HG02938 (cell line): ENCODE measurements at regions not wholly inside any gene's neighbourhood (a gene's known extent, or its start where the extent isn't known, plus 50 kb on each side); places are given as distances from the start of the nearest gene placed in this dataset.
"Not testable (repeated sequence)": the region's sequence is repeated elsewhere in the genome, so short reads cannot be mapped to it uniquely, and the experiment has no call there.

Experiments used
- ATAC-seq: cut with Tn5 transposase; IDR thresholded peaks from one replicate; pipeline ENCODE4 v1.9.1; 2021; ENCODE audit warnings: mild to moderate bottlenecking, moderate library complexity; ENCODE audit not compliant: unreplicated experiment

DNA sequence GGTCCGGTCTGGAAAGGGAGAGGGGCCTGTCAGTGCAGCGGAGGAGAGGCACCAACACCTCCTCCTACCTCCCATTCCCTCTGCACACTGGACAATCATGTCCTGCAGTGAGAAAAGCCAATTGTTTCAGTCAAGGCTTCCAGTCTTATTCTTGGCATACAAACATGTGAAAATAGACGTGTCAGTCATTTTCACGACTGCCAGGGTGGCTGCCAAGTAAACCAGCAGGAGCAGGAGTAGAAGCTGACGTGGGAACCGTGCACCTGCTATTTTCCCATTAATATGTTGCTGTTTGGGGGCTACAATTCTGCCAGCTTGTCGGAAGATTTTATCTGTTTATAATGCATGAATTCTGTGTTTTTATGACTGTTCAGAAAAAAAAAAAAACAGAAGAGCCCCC lies 202.3 kb downstream of the SPP2 start:
- ATAC-seq: no peak

DNA sequence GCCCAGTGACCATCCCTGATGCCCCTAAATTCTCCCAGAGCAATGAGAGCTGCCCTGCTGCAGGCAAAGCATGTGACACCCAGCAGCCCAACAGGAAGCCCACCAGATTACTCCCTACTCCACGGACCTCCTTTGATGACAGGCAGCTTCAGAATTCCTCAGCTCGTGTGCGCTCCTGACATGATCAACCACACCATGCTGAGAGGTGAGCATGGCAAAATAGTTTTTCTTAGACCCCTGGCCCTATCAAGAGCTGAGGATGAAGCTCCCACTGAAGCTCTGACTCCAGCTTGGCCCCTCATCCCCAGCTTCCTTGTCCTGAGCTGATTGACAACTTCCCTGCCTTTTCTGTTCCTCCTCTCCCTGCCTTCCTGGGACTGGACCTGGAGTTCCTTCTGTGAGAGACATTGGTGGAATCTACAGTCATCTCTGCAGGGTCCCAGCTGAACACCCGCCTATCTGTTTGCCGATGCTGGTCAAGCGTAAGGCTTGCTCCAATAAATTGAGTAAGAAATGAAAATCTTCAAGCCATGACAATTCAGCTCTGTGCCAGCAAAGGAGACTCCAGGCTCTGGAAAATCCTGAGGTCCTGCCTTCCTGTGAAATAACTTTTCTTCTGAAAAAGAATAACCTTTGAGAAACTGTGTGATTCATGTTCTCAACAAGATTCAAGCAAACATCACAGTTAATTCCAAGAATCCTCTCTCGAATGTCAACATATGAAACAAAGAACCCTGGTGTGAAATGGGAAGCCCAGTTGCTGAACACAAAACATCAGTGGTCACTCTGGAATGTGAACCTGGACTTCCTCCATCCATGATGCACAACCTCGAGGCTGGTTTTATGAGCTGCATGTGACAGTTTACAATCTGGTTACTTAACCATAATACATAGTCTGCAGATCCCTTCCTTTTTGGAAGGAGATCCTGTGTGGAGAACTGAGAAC lies 201.1 kb downstream of the SPP2 start:
- ATAC-seq: no peak

DNA sequence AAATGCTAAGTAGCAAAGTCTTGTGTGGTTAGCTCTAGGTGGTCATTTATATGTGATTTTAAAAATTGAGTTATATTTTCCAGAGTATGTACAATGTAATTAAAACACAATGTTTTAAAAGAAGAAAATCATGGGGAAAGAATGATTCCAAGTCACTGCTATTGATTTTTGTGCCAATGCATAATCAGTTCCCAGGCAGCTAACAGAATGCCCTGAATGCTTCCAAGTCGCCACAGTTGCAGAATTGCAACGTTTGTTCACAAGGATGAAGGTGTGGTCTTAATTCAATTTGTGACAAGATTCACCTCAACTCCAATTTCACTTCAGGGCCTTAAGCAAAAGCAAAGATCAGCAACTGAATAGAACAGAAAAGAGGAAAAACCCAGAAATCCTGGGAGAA lies 200.4 kb downstream of the SPP2 start:
- ATAC-seq: no peak

DNA sequence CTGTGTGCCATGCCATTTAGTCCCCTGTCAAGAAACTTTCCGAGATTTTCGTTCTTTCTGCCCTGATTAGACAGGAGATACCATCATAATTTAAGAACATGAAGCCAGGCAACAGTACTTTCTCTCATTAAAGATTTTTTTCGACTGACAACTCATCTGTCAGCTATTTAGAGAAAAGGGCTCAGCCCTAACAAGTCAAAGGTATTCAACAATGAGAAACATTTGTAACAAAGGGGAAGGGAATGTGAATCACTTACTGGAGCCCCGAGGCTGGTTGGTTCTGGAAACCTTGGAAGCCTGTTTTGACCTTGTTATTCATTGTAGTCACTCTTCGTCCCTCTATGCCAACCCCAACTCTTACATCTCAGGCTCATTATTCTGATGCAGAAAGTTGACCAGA lies 199.4 kb downstream of the SPP2 start:
- no peak for ATAC-seq

DNA sequence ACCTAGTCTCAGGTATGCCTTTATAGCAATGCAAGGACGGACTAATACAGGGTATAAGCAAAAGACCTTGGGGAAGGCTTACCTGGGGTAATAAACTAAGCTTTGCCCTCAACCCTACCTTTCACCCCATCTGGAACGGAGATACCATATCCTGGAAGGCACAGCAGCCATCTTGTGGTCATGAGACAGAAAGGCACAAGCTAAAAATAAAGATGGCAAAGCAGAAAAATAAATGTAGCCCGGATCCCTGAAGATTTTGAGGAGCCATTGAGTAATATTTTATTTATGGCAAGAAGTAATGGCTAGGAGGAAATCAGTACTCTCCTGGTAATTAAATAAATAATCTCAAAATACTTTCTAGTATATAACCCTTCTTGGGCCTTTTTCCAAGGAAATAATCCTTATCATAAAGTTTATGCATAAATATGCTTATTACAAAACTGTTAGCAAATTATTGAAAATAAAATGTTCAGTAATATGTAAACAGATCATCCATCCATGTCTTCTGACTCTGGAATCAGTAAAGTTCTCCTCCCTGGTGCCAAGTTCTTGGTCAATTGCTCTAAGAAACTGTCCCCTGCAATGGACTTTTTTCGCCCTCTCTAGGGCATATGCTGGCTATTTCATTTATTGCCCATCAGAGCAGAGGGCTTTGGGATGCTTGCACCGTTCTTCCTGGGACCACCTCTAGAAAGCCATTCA lies 198.7 kb downstream of the SPP2 start:
- no peak for ATAC-seq

DNA sequence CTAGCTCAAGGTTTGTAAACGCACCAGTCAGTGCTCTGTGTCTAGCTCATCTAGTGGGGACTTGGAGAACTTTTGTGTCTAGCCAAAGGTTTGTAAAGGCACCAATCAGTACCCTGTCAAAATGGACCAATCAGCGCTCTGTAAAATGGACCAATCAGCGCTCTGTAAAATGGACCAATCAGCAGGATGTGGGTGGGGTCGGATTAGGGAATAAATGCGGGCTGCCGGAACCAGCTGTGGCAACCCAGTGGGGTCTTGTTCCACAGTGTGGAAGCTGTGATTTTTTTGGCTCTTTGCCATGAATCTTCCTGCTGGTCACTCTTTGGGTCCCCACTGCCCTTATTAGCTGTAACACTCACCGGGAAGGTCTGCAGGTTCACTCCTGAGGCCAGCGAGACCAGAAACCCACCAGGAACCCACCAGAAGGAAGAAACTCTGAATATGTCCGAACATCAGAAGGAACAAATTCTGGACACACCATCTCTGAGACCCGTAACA lies 197.8 kb downstream of the SPP2 start:
- ATAC-seq: not testable (repeated sequence)

DNA sequence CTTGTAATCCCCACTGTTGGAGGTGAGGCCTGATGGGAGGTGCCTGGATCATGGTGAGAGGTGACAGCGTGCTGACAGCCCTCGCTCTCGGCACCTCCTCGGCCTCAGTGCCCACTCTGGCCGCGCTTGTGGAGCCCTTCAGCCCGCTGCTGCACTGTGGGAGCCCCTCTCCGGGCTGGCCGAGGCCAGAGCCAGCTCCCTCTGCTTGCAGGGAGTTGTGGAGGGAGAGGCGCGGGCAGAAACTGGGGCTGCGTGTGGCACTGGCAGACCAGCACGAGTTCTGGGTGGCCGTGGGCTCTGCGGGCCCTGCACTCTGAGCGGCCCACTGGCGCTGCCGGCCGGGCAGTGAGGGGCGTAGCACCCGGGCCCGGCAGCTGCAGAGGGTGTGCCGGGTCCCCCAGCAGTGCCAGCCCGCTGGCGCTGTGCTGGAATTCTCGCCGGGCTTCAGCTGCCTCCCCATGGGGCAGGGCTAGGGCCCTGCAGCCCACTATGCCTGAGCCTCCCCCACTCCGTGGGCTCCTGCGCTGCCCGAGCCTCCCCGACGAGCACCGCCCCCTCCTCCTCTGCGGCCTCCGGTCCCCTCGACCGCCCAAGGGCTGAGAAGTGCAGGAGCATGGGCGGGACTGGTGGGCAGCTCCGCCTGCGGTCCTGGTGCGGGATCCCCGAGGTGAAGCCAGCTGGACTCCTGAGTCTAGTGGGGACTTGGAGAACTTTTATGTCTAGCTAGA lies 197.1 kb downstream of the SPP2 start:
- no peak for ATAC-seq

DNA sequence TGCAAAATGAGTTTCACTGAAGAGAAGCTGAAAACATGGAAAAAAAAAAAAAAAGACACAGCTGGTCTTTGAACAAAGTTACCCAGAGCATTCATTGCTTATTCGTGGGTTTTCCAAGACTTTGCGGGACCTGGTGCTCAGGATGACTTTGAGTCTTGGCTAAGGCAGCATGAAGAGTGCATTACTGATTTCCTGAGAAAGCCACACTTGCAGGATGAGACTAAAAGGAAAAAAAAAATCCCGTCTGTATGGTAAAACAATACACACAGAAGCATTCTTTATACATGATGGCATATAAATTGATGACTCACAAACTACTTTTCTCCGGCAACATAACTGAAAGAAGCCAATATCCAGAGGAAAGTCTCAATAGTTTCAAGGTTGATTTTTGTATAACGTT lies 195.4 kb downstream of the SPP2 start:
- ATAC-seq: no peak

DNA sequence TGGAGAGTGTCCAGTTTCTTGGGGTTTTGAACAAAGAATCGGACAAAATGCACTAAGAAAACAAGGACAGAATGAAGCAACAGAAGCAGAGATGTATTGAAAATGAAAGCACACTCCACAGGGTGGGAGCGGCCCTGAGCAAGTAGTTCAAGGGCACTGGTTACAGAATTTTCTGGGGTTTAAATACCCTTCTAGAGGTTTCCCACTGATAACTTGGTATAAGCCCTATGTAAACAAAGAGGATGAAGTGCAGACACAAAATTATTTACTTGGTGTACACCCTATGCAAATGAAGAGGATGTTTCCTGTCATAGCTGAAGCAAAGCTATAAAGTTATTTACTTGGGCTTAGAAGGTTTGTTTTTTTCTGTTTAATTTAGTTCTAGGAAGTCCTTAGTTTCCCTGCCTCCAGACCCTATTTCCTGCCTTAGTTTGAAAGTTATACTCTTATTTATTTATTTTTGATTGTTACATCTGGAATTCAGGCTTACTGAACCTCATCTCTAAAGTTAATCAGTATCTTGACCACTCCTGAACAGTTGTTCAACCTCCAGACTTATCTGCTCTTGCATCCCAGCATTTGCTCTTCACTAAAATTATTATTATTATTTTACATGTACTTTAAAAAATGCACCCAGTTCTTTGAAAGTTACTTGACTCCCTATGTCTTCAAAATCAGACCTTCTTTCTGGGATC lies 193.5 kb downstream of the SPP2 start:
- no peak for ATAC-seq

DNA sequence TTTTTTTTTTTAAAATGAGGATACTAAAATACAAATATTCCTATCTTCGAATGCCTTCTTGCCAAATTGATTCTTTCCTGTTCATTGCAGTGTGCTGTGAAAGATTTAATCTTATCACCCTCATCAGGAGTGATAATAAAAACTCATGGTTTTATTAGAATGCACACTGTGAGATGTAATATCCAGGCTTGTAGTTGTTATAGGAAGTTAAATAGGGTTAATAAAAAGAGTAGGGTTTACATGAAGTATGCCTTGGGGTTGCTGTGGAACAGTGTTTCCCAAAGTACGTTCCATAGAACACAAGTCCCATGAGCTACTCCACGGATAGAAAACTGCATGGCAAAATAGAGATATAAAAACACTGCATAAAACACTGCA lies 191.9 kb downstream of the SPP2 start:
- ATAC-seq: no peak

DNA sequence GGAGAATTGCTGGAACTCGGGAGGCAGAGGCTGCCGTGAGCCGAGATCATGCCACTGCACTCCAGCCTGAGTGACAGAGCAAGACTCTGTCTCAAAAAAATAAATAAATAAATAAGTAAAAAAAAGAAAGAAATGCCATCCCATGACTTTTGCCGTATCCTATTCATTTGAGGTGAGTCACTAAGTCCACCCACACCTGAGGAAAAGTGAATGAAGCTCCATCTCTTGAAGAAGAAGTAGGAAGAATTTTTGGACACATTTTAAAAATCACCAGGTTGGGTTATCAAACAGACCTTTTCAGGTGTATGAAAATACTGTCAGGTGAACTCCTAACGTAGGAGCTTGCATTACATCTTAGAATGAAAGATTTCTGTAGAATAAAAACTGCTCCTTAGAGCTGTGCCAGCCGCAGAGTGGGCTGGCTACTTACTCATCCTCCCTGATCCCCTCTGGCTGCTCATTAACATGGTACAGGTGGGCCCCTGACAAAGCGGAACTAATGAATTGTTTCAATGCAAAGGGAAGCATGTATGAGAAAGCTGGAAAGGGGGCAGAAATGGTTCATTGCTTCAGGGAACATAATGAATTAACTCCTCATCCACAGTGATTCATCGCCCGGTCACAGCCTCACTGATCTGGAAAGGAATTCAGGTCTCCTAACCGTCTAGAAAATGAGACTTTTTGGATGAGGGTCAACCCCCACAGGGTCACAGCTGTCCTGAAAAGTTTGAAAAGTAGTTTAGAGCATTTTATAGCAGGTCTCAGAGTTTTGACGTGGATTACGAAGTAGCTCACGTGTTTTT lies 191.4 kb downstream of the SPP2 start:
- ATAC-seq: no peak

DNA sequence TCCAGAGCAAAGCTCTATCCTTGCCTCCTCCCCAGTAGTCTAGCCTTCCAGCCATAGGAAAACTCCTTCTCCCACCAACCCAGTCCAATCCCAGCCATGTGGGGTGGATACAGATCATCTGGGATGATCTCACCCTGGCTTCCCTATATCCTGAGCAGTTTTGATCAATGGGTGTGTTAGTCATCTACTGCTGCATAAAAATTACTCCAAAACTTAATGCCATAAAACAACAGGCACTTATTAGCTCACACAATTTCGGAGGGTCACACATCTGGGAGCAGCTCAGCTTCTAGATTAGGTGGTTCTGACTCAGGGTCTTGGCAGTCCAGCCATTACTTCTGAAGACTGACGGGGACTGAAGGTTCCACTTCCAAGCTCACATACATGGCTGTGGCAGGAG lies 190.4 kb downstream of the SPP2 start:
- ATAC-seq: no peak

DNA sequence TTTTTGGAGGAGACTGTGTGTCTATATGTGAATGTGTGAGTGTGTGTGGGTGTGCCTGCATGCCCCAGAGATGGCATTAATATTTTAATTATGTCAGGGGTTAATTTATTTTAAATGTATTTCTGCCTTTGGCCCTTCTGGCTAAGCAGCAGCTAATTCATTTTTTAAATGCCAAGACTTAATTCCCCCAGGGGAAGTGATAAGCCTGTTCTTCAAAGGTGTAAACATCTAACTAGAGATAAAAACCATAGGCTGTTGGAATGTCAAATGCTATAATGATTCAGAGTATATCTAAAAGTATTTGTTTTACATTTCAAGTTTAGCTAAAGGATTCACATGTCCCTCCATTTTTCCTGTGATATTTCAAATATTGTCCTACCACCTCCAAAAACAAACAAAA lies 184.7 kb downstream of the SPP2 start:
- ATAC-seq: no peak

DNA sequence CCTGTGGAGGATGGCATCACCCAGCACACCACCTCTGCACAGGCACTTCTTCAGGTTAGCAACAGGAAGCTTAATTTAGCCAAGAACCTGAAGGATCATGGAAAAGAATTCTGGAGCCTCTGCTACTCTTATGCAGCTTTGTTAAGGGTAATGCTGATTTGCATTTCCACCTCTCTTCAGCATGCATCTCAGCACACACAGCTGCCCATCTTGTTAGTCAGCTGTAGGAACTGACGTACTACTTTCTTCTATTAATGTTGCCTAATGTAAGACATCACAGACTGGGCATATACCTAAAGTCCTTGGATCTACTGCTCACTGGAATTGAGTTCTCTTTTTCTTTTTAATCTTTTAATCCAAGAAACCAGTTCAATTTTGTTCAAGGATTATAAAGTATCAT lies 181.0 kb downstream of the SPP2 start:
- ATAC-seq: no peak

DNA sequence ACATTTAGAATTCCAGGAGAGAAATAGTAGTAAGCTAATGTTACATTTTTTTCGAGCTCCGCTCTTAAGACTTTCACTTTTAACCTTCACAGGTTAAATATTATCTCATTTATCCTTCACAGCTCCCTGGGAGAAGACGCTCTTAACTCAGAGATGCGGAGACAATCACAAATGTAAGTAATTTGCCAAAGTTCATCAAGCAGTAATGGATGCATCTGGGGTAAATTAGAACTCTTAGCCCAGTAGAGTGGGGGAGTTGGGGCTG lies 168.5 kb downstream of the SPP2 start:
- ATAC-seq: no peak

DNA sequence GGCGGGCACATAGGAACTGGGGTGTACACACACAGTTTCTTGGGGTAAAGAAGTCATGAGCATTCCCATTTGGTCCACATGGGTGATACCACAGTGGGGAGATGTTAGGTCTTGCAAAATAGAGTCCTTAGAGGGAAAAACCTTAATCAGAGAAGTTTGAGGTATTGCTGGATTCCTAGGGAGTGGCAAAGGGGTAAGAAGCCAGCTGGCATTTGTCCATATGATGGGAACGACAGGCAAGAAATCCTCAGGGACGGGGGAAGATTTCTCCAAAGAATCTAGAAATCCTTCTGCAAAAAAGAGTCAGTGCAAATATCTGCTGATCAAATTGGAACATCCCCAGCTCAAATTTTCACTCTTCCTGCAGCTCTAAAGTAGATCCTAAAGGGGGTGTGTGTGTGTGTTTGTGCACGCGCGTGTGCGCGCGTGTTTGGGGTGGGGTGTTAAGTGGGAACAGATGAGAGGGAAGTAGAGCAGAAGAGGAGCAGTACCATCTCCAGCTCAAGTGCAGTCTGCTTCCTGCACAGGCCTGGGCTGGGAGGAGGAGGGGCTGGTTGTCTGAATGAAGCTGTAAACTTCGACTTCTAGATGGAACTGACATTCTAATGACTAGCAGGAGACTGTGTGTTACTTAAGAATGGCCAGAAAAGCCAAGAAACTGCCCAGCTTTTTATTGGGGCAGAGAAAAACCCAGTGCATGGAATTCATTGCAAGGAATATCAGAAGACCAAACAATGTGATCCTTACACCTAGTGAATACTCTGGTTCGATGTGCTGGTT lies 168.0 kb downstream of the SPP2 start:
- ATAC-seq: no peak

DNA sequence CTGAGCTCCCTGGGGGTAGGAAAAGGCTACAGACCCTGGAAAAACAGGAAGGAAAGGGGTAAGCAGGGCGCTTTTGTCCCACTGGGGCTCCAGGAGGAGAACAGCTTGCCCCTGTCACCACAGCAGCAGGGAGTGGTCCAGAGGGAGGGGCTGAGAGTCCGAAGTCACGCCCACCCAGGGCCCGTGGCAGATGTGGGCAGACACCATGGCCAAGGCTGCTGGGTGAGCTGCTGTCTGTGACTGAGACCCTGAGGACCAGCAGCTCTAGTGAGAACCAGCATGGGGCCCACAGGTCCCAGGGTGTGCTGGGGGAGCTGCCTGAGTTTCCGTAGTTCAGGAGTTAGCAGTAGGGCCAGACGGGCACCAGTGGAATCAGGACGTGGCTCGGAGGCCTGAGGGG lies 162.0 kb downstream of the SPP2 start:
- ATAC-seq: no peak

DNA sequence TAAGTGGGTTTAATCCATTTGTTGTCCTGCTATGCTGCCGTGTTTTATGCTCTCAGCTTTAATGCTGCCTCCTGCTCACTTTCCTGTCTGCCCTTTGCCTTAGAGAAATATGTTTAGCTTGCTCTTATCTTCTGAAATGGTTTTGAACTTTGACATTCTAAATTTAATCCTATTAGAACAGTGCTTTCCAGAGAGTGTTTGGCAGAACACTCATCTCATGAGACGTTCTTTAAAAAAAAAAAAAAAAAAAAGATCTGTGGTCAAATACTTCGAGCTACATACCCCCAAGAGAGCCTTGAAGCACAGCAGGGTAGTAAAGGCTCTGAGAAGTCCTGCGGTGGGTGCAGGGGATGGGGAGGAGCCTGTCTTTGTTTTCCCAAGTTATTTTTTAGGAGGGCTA lies 161.3 kb downstream of the SPP2 start:
- ATAC-seq: no peak

DNA sequence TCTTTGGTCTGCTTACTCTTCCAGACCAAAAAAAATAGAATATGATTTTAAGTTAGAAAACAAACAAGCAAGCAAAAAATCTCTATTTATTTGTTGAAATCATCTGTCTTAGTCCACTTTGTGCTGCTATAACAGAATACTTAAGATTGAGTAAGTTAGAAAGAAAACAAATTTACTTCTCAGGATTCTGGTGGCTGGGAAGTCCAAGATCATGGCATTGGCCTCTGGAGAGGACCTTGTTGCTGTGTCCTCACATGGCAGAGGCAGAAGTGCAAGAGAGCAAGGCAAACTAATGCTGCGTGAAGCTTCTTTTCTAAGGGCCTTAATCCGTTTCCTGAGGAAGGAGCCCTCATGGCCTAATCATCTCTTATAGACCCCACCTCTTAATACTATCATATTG lies 156.2 kb downstream of the SPP2 start:
- ATAC-seq: no peak

DNA sequence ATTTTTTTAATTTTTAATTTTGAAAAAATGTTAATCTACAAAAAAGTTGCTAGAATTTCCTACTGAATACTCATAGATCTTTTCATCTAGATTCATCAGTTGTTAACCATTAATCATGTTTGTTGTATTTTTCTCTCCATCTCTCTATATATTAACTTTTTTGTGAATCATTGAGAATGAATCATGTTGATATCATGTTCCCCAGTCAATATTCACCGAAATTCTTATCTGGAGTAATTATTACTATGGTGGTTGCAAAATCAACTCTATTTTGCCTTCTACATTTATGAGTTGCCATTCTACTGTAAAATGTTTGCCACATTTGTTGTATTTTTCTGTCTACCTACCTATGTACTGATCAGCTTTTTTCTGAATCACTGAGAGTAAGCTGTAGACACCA lies 154.0 kb downstream of the SPP2 start:
- no peak for ATAC-seq
